ENCODE measurements at regions not wholly inside any gene's neighbourhood (a gene's known extent, or its start where the extent isn't known, plus 50 kb on each side); places are given as distances from the start of the nearest gene placed in this dataset.

DNA sequence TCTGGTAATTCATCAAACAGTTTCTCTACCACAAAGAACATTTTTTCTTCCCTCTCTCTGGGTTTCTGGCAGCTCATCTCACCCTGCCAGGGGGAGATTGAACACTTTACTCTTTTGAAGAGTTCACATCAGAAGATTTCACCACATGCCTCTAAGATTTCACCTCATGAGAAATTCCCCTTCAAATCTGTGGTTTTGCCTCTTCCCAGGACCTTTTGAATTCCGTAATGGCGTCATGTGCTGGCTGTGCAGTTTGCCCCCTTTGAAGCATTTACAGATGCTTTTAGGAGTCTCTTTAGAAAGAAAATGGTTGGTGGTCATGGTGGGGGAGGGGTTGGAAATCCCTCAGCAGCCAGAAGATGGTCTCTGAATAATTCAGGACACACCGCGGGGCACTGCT lies 486.1 kb downstream of the QKI start:
- H2AFZ ChIP-seq (ENCODE audit: control insufficient read depth, low read length) = no peak overlapping the region
- no peak for FAIRE-seq
- no peaks in the 10 kb centered on the region for H3K9me1 ChIP-seq (ENCODE audit: control insufficient read depth, extremely low read depth, insufficient read depth, low read length)
- dilution Hi-C loops (cut with MboI; ENCODE audit: extremely low pct_ligation_motif_present, low sequenced_read_pairs) = no loop called here
- H3K27me3 ChIP-seq (ENCODE audit: control insufficient read depth, extremely low read depth, insufficient read depth, low read length) = no peaks in the 10 kb centered on the region
- no peak overlapping the region for H3K4me2 ChIP-seq (ENCODE audit: control insufficient read depth, extremely low read depth, insufficient read depth, low read depth, low read length)
- H3K9ac ChIP-seq (ENCODE audit: control insufficient read depth, extremely low read depth, insufficient read depth, low read length) = no peak overlapping the region
- H3K36me3 ChIP-seq (ENCODE audit: control insufficient read depth in 2 of 2, extremely low read depth in 1 of 2, insufficient read depth in 2 of 2, low read length in 2 of 2) = no peaks in the 10 kb centered on the region
- H3K79me2 ChIP-seq (ENCODE audit: control insufficient read depth, insufficient read depth, low read length) = no peaks in the 10 kb centered on the region
- H3K27ac ChIP-seq (ENCODE audit: control insufficient read depth, insufficient read depth, low read length) = no peak overlapping the region
- H3K9me3 ChIP-seq (ENCODE audit: control insufficient read depth, low read depth, low read length) = no peaks in the 10 kb centered on the region
- no peak for TF ChIP-seq EZH2 (IDR thresholded peaks at IDR 0.05; ENCODE audit: low read length)
- TF ChIP-seq, protein P1, sequence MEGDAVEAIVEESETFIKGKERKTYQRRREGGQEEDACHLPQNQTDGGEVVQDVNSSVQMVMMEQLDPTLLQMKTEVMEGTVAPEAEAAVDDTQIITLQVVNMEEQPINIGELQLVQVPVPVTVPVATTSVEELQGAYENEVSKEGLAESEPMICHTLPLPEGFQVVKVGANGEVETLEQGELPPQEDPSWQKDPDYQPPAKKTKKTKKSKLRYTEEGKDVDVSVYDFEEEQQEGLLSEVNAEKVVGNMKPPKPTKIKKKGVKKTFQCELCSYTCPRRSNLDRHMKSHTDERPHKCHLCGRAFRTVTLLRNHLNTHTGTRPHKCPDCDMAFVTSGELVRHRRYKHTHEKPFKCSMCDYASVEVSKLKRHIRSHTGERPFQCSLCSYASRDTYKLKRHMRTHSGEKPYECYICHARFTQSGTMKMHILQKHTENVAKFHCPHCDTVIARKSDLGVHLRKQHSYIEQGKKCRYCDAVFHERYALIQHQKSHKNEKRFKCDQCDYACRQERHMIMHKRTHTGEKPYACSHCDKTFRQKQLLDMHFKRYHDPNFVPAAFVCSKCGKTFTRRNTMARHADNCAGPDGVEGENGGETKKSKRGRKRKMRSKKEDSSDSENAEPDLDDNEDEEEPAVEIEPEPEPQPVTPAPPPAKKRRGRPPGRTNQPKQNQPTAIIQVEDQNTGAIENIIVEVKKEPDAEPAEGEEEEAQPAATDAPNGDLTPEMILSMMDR (optimal IDR thresholded peaks at IDR 0.05 in 1 of 3, IDR thresholded peaks at IDR 0.05 in 1 of 3, conservative IDR thresholded peaks at IDR 0.05 in 1 of 3; ENCODE audit: extremely low read depth in 1 of 3, insufficient read depth in 2 of 3, low read length in 3 of 3) = no peak
- H3K4me1 ChIP-seq (ENCODE audit: control insufficient read depth, extremely low read depth, insufficient read depth, low read length) = no peaks in the 10 kb centered on the region
- no peak overlapping the region for H3K4me3 ChIP-seq (ENCODE audit: control insufficient read depth in 2 of 3, extremely low read depth in 1 of 3, insufficient read depth in 2 of 3, low read depth in 1 of 3, low read length in 3 of 3)
- no peak for DNase-seq (ENCODE audit: low read depth, low spot score)
- H4K20me1 ChIP-seq (ENCODE audit: control insufficient read depth, extremely low read depth, insufficient read depth, low read length) = no peaks in the 10 kb centered on the region

DNA sequence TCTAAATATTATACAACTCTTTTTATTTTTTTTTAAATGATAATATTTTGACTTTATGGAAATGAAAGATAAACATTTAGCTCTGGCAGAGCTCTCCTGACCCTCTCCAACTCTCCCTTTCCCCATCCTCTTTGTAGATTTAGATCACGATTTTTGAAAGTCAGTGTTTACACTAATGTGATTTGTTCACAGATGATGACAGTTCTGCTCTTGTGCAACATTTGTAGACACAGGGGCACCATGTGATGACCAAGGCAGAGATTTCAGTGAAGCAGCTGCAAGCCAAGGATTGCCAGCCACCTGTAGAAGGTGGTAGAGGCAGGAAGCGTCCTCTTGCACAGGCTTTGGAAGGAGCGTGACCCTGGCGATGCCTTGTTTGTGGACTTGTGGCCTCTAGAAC lies 483.2 kb downstream of the QKI start:
- H4K20me1 ChIP-seq (ENCODE audit: control insufficient read depth, extremely low read depth, insufficient read depth, low read length) = no peaks in the 10 kb centered on the region
- no peaks in the 10 kb centered on the region for H3K79me2 ChIP-seq (ENCODE audit: control insufficient read depth, insufficient read depth, low read length)
- DNase-seq (ENCODE audit: low read depth, low spot score) (no peak), FAIRE-seq (no peak)
- H3K27me3 ChIP-seq (ENCODE audit: control insufficient read depth, extremely low read depth, insufficient read depth, low read length) = no peaks in the 10 kb centered on the region
- H3K9ac ChIP-seq (ENCODE audit: control insufficient read depth, extremely low read depth, insufficient read depth, low read length) = no peak overlapping the region
- no peaks in the 10 kb centered on the region for H3K9me3 ChIP-seq (ENCODE audit: control insufficient read depth, low read depth, low read length)
- H3K4me3 ChIP-seq (ENCODE audit: control insufficient read depth in 2 of 3, extremely low read depth in 1 of 3, insufficient read depth in 2 of 3, low read depth in 1 of 3, low read length in 3 of 3) = no peak overlapping the region
- no peak overlapping the region for H3K27ac ChIP-seq (ENCODE audit: control insufficient read depth, insufficient read depth, low read length)
- TF ChIP-seq, protein P1 (optimal IDR thresholded peaks at IDR 0.05 in 1 of 3, IDR thresholded peaks at IDR 0.05 in 1 of 3, conservative IDR thresholded peaks at IDR 0.05 in 1 of 3; ENCODE audit: extremely low read depth in 1 of 3, insufficient read depth in 2 of 3, low read length in 3 of 3) = no peak
- TF ChIP-seq EZH2 (IDR thresholded peaks at IDR 0.05; ENCODE audit: low read length) = no peak
- H3K4me1 ChIP-seq (ENCODE audit: control insufficient read depth, extremely low read depth, insufficient read depth, low read length) = no peaks in the 10 kb centered on the region
- dilution Hi-C loops (cut with MboI; ENCODE audit: extremely low pct_ligation_motif_present, low sequenced_read_pairs) = no loop called here
- H3K36me3 ChIP-seq (ENCODE audit: control insufficient read depth in 2 of 2, extremely low read depth in 1 of 2, insufficient read depth in 2 of 2, low read length in 2 of 2) = no peaks in the 10 kb centered on the region
- no peak overlapping the region for H2AFZ ChIP-seq (ENCODE audit: control insufficient read depth, low read length)
- no peaks in the 10 kb centered on the region for H3K9me1 ChIP-seq (ENCODE audit: control insufficient read depth, extremely low read depth, insufficient read depth, low read length)
- H3K4me2 ChIP-seq (ENCODE audit: control insufficient read depth, extremely low read depth, insufficient read depth, low read depth, low read length) = no peak overlapping the region

Measured in keratinocyte (primary cell).